GM04503 (cell line): ENCODE measurements at regions not wholly inside any gene's neighbourhood (a gene's known extent, or its start where the extent isn't known, plus 50 kb on each side); places are given as distances from the start of the nearest gene placed in this dataset.

Experiments used
- DNase-seq: peaks from one replicate; pipeline ENCODE4 v3.0.0-alpha.2; 2012; ENCODE audit warnings: low read depth

- DNase-seq = no peak
Observed at GRCh38 chr1:112317611-112318062, 78.4 kb upstream of the CTTNBP2NL start.

DNA sequence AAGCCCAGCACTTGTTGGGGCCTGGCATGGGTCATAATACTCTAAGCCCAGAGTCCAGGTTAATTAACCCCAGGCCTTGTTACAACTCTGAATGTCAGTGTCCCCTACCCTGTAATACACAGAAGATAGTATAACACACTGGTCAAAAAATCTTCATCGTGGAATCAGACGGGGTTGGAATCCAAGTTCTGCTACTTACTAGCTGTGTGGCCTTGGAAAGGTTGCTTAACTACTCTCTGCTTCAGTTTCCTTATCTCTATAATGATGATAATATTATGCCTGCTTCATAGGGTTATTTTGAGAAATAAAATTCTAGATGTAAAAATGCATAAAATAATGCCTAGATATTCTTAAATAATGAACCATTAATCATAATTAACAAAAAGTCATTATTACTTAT lies 77.8 kb upstream of the CTTNBP2NL start:
- DNase-seq = no peak

DNA sequence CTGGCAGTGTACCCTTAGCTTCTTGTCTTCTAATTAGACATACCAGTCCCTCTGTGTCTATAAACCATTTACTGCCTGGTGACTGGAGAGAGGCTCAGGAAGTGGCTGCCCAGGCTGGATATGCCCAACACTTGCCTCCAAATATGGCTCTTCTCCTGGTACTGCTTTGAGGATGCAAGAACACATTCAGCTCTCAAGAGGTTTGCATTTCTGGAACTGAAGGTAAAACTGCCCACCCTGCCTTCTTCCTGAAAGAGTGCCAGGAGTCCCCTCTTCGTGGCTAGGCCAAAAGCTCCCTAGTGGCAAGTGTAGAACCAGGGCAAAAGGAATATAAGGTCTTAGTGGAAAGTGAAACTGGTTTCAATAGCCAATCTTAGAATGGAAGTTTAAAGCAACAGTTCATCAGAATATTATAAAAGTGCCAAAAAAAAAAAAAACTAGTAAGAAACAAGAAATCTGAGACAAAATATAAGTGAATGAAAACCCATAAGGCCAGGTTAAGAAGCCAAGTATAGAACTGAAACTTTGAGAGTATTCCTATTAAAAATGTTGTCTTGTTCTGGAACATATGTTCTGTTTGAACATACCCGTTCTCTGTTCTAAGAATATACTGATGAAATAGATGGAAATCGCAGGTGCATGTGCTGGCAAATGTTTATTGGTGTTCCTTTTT lies 77.2 kb upstream of the CTTNBP2NL start:
- DNase-seq = no peak

DNA sequence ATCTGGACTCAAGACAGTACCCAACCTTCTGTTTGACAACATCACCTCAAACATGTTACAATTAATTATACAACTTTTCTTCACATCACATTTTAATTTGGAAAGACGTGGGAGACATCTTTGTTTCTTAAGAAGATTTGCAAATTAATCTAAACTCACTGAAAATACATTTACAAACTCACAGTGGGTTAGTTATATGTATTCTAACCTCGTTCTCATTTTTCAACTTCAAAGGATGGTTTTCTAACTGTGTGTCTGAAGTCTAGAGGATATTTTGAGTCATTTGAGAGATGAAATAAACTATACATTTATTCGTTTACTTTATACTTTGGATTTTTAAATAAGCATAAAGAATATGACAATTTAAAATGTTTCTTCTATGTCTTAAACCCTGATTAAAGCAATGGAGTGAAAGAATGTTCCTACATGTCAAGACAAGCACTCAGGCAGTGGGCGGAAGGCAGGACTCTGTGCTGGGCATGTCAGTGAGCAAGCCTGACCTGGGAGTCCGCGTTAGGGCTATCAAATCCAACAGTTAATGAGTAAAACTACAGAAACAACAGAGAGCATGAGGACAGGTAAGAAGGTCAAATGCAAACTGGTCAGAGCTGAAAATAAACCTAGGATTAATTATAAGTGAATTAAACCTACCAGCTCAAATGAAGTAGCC lies 76.5 kb upstream of the CTTNBP2NL start:
- DNase-seq = no peak

GRCh38 chr1:112320058-112320457 lies 76.0 kb upstream of the CTTNBP2NL start:
- no peak for DNase-seq

DNA sequence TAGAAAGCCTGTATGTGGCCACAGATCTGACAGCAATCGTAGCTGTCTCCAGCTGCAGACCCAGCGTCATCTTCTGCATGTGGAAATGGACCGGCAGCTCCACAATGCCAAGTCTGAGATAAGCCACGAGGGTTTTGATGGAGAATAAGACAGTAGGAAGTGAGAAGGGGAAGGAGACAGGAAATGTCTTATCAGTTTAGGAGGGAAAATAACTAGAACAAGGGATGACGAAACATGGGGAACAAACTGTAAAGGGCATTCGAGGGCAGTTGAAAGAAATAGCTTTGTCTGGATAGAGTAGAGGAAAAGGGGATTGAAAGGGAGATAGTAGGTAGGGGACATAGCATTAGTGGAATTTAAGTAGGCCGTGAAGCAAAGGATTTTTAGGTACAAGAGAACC lies 74.0 kb upstream of the CTTNBP2NL start:
- no peak for DNase-seq

DNA sequence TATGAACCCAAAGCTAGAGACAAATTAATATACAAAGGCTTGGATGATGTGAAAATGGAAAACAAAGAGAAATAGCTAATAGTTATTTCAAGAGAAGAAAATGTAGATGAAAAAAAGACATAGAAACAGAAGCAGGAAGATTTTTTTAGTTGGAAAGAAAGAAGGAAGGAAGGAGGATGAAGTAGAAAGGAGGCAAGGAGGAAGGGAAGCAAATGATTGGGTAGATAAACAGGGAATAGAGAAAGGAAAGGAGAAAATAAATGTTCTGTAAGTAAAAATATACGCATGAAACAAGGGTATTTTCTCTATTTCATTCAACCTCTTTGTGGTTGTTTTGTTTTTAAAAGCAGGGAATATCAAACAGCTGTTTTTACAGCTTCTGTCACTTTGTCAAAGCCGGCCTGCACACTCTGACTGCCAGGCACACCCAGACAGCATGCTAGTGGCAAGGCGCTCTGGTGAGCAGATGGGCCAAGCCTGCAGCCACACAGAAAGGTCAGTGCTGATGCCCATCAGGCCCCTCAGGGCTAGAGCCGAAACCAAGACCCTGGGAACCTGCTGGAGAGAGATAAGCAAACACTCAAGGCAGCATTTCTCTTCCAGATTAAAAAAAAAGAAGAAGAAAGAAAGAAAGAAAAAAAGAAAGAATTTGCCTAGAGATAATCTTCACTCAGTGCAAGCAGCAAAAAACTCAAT lies 72.9 kb upstream of the CTTNBP2NL start:
- DNase-seq = no peak

- DNase-seq = no peak
Observed at GRCh38 chr1:112325504-112325903, 70.5 kb upstream of the CTTNBP2NL start.

- DNase-seq = no peak
Observed at GRCh38 chr1:112328600-112328999, 67.4 kb upstream of the CTTNBP2NL start.

GRCh38 chr1:112332176-112333150 lies 63.6 kb upstream of the CTTNBP2NL start:
- no peak for DNase-seq

GRCh38 chr1:112335351-112335750 lies 60.7 kb upstream of the CTTNBP2NL start:
- DNase-seq = no peak

GRCh38 chr1:112337028-112337531 lies 58.9 kb upstream of the CTTNBP2NL start:
- DNase-seq = no peak

DNA sequence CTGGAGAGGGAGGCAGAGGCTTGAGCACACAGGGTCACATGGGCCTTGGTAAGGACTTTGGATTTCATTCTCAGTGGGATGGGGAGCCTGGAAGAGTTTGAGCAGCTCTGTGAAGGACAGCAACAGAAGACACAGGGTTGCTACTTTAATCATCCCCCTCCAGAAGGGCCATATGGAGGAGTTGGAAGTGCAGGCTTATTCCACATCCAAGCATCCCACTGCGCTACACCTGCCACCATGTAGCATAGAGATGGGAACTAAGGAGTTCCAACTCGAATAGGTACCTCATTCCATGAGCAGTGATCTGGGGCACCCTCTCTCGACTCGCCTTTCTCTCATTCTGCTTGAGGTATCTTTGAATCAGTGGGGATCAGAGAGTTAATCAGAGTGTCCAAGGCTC lies 54.0 kb upstream of the CTTNBP2NL start:
- no peak for DNase-seq

DNA sequence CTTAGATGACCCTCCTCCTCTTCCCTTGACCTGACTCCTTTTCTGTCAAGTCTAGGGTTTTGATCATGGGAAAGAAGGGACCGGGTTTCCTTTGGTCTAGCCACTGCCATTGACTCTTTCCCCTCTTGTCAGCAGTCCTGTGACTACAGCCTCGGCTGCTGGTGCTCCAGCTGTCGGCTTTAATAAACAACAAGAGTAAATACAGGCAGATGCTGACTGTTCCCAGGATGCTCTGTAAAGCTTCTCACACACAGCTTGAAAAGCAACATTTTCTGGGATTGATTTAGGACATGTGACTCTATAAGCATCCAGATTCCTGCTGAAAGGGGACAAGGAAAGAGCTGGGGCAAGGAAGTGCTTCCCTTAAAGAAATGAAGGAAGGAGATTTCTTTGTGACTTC lies 53.5 kb upstream of the CTTNBP2NL start:
- no peak for DNase-seq

DNA sequence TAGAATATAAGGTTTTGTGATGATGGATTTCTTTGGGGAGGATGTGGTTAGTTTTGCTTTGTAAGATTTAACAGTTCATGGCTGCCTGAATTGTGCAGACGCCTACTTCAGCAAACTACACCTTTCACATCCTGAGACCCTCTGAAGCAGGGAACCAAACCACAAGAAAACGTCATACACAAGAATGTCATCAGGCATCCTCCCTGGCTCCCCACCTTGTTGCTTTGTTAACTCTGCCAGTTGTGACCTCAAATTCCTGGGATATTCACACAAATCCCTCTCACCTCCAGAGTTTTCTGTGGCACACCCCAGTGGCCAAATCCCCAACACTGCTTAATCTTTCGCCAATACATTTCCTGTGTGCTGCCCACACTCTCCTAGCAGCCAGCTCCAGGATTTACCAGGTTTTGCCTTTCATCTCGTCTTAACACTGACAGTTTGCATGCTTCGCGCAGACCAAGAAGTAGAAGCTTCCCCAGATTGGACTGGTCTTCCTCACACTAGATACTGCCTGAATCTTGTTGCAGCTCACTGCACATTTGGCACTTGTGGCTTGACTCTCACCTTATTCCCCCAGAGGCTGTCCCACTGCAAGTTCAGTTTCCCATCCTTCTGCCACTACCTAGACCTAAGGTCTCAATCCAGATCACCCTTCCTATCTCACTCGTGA lies 51.1 kb upstream of the CTTNBP2NL start:
- no peak for DNase-seq
